Vagina (tissue), 2 donors: ENCODE measurements at regions not wholly inside any gene's neighbourhood (a gene's known extent, or its start where the extent isn't known, plus 50 kb on each side); places are given as distances from the start of the nearest gene placed in this dataset.

Experiments used
- POLR2AphosphoS5 ChIP-seq, 2 donors: sonication (generic); formaldehyde crosslinking; IDR thresholded peaks; one replicate each; pipeline ENCODE4 v1.9.0; 2017; ENCODE audit warnings: antibody characterized with exemption in 2 of 2, mild to moderate bottlenecking in 2 of 2, low read depth in 1 of 2; ENCODE audit not compliant: insufficient read depth in 1 of 2
- TF ChIP-seq, protein P1 (sequence below), 3 experiments: fragments of 450-650 bp in 2 of 3; fragments of 200-600 bp in 1 of 3; sonication (generic) in 1 of 3; IDR thresholded peaks; one replicate each; pipeline ENCODE4 v1.5.1; 2017 to 2019; ENCODE audit warnings: antibody characterized with exemption in 3 of 3, mild to moderate bottlenecking in 2 of 3, moderate library complexity in 2 of 3

DNA sequence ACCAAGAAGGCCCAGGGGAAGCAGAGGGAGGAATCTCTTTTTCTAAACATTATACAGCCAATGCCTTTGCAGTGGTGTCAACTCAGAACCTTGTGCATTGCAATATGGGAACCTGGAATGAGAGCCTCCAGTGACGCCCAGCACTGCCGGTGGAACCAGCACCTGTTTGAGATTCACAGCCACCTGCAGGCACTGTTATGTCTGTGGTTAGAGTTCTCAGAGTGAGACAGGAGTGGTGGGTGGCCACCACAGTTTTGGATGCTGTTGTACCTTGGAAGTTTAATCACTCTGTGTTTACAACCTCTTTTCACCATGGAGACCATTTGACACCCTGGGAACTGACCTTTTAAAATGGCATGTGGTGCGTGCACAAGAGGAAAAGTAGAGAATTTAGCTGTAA is 185.3 kb upstream of the KCNG1 start:
- TF ChIP-seq POLR2AphosphoS5 (IDR thresholded peaks at IDR 0.05; ENCODE audit: insufficient read depth in 1 of 2, low read depth in 1 of 2) = no peak
- TF ChIP-seq, protein P1, sequence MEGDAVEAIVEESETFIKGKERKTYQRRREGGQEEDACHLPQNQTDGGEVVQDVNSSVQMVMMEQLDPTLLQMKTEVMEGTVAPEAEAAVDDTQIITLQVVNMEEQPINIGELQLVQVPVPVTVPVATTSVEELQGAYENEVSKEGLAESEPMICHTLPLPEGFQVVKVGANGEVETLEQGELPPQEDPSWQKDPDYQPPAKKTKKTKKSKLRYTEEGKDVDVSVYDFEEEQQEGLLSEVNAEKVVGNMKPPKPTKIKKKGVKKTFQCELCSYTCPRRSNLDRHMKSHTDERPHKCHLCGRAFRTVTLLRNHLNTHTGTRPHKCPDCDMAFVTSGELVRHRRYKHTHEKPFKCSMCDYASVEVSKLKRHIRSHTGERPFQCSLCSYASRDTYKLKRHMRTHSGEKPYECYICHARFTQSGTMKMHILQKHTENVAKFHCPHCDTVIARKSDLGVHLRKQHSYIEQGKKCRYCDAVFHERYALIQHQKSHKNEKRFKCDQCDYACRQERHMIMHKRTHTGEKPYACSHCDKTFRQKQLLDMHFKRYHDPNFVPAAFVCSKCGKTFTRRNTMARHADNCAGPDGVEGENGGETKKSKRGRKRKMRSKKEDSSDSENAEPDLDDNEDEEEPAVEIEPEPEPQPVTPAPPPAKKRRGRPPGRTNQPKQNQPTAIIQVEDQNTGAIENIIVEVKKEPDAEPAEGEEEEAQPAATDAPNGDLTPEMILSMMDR (IDR thresholded peaks at IDR 0.05) = no peak
